ENCODE measurements at regions not wholly inside any gene's neighbourhood (a gene's known extent, or its start where the extent isn't known, plus 50 kb on each side); places are given as distances from the start of the nearest gene placed in this dataset.

DNA sequence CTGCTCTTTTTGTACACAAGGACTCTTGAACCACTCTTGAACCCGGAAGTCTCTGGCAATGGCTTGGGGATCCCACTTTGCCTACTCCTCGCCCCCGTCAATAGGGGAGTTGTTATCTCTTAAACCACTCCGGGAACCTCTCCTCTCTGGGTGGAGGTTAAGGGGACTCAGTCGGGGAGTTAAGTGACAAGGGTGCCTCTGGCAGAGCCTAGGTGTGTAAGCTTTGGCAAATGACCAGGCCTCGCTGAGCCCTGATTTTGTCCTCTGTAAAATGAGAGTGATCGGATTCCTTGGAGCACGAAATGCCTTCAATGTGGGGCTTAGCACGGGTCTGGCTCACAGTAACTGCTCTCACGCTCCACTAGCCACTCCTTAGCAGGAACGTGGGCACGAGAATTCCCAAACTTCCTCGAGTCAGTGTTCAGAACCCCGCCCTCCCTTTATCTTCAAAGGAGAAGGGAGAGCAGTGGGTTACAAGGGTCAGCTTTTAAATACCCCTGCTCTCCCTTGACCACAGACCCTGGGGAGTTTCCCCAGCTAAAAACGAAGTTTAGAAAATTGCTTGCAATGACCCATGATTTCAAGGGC is 193.3 kb downstream of the KATNAL1 start:
- TF ChIP-seq POLR2A (IDR thresholded peaks at IDR 0.05): no peak
- TF ChIP-seq, protein P1, sequence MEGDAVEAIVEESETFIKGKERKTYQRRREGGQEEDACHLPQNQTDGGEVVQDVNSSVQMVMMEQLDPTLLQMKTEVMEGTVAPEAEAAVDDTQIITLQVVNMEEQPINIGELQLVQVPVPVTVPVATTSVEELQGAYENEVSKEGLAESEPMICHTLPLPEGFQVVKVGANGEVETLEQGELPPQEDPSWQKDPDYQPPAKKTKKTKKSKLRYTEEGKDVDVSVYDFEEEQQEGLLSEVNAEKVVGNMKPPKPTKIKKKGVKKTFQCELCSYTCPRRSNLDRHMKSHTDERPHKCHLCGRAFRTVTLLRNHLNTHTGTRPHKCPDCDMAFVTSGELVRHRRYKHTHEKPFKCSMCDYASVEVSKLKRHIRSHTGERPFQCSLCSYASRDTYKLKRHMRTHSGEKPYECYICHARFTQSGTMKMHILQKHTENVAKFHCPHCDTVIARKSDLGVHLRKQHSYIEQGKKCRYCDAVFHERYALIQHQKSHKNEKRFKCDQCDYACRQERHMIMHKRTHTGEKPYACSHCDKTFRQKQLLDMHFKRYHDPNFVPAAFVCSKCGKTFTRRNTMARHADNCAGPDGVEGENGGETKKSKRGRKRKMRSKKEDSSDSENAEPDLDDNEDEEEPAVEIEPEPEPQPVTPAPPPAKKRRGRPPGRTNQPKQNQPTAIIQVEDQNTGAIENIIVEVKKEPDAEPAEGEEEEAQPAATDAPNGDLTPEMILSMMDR (IDR thresholded peaks at IDR 0.05): no peak
